SJCRH30 (cell line): ENCODE measurements at regions not wholly inside any gene's neighbourhood (a gene's known extent, or its start where the extent isn't known, plus 50 kb on each side); places are given as distances from the start of the nearest gene placed in this dataset.
"Not testable (repeated sequence)": the region's sequence is repeated elsewhere in the genome, so short reads cannot be mapped to it uniquely, and the experiment has no call there.

Source experiments
- DNase-seq, 2 experiments: peaks; one replicate each; pipeline ENCODE4 v3.0.0-alpha.2; 2015 to 2020
- H3K27ac ChIP-seq: fragments of 250-450 bp; sonication (Bioruptor Pico); 2 replicates; pipeline ENCODE4 v1.5.1; 2020; ENCODE audit warnings: mild to moderate bottlenecking, moderate library complexity
- H3K27me3 ChIP-seq: fragments of 250-450 bp; sonication (Bioruptor Pico); 2 replicates; pipeline ENCODE4 v1.5.1; 2020; ENCODE audit warnings: mild to moderate bottlenecking, moderate library complexity
- H3K36me3 ChIP-seq: fragments of 250-450 bp; sonication (Bioruptor Pico); 2 replicates; pipeline ENCODE4 v1.5.1; 2020; ENCODE audit warnings: mild to moderate bottlenecking, moderate library complexity
- H3K4me1 ChIP-seq: fragments of 250-450 bp; sonication (Bioruptor Pico); 2 replicates; pipeline ENCODE4 v1.5.1; 2020; ENCODE audit warnings: mild to moderate bottlenecking, moderate library complexity
- H3K4me3 ChIP-seq: fragments of 250-450 bp; sonication (Bioruptor Pico); 2 replicates; pipeline ENCODE4 v1.5.1; 2020; ENCODE audit warnings: mild to moderate bottlenecking, moderate library complexity
- H3K9me3 ChIP-seq: fragments of 250-450 bp; sonication (Bioruptor Pico); replicated peaks from 2 replicates; pipeline ENCODE4 v1.5.1; 2020; ENCODE audit warnings: mild to moderate bottlenecking, moderate library complexity

GRCh38 chr1:14280909-14281308, 317.6 kb upstream of the KAZN start:
- Histone ChIP-seq H3K27me3 (no peaks in the 10 kb centered on the region), H3K27ac (no peak overlapping the region), H3K4me3 (no peak overlapping the region), H3K36me3 (no peaks in the 10 kb centered on the region), H3K4me1 (no peaks in the 10 kb centered on the region), H3K9me3 (no peaks in the 10 kb centered on the region)
- DNase-seq: no peak

- no peaks in the 10 kb centered on the region for H3K9me3 ChIP-seq
- H3K27me3 ChIP-seq: no peaks in the 10 kb centered on the region
- H3K4me1 ChIP-seq: no peaks in the 10 kb centered on the region
- H3K36me3 ChIP-seq: no peaks in the 10 kb centered on the region
- H3K27ac ChIP-seq: no peak overlapping the region
- DNase-seq: no peak
- no peak overlapping the region for H3K4me3 ChIP-seq
Observed at GRCh38 chr1:14281412-14281811, 317.1 kb upstream of the KAZN start.

GRCh38 chr1:14282707-14283106, 315.8 kb upstream of the KAZN start:
- Histone ChIP-seq H3K9me3 (no peaks in the 10 kb centered on the region), H3K27me3 (no peaks in the 10 kb centered on the region), H3K4me1 (no peaks in the 10 kb centered on the region), H3K27ac (no peak overlapping the region), H3K4me3 (no peak overlapping the region), H3K36me3 (no peaks in the 10 kb centered on the region)
- DNase-seq: no peak

GRCh38 chr1:14285238-14285637, 313.2 kb upstream of the KAZN start:
- H3K27me3 ChIP-seq: no peaks in the 10 kb centered on the region
- no peaks in the 10 kb centered on the region for H3K36me3 ChIP-seq
- H3K27ac ChIP-seq: no peak overlapping the region
- no peak for DNase-seq
- H3K9me3 ChIP-seq: no peaks in the 10 kb centered on the region
- no peaks in the 10 kb centered on the region for H3K4me1 ChIP-seq
- no peak overlapping the region for H3K4me3 ChIP-seq

GRCh38 chr1:14291182-14291581, 307.3 kb upstream of the KAZN start:
- not testable (repeated sequence) for H3K27ac ChIP-seq, H3K4me1 ChIP-seq, H3K4me3 ChIP-seq, H3K9me3 ChIP-seq, H3K27me3 ChIP-seq, DNase-seq, H3K36me3 ChIP-seq

- DNase-seq: no peak
Observed at GRCh38 chr1:14292520-14292919, 306.0 kb upstream of the KAZN start.

GRCh38 chr1:14294006-14294405, 304.5 kb upstream of the KAZN start:
- Histone ChIP-seq H3K4me1 (peaks cover 9% of the 10 kb centered on the region), H3K27ac (no peak overlapping the region), H3K9me3 (no peaks in the 10 kb centered on the region), H3K27me3 (no peaks in the 10 kb centered on the region; the same call in 1 of the 2 replicates), H3K4me3 (no peak overlapping the region), H3K36me3 (no peaks in the 10 kb centered on the region)
- no peak for DNase-seq

More at GRCh38 chr1:14292520-14292919, 306.0 kb upstream of the KAZN start:
- no peak overlapping the region for H3K4me3 ChIP-seq
- no peaks in the 10 kb centered on the region for H3K9me3 ChIP-seq
- no peaks in the 10 kb centered on the region; the same call in 1 of the 2 replicates for H3K27me3 ChIP-seq
- peaks cover 9% of the 10 kb centered on the region for H3K4me1 ChIP-seq
- H3K27ac ChIP-seq: no peak overlapping the region
- H3K36me3 ChIP-seq: no peaks in the 10 kb centered on the region

GRCh38 chr1:14294860-14295536, 303.5 kb upstream of the KAZN start:
- Histone ChIP-seq H3K27me3 (no peaks in the 10 kb centered on the region; the same call in 1 of the 2 replicates), H3K36me3 (no peaks in the 10 kb centered on the region), H3K4me1 (peaks cover 9% of the 10 kb centered on the region), H3K9me3 (no peaks in the 10 kb centered on the region), H3K27ac (no peak overlapping the region), H3K4me3 (no peak overlapping the region)
- DNase-seq: no peak

- Histone ChIP-seq H3K27me3 (no peaks in the 10 kb centered on the region; the same call in 1 of the 2 replicates), H3K4me3 (no peak overlapping the region), H3K4me1 (peaks cover 9% of the 10 kb centered on the region), H3K9me3 (no peaks in the 10 kb centered on the region), H3K36me3 (no peaks in the 10 kb centered on the region), H3K27ac (peak overlapping the region; percentile 37; the same call in 1 of the 2 replicates)
- peak; percentile 16 to 22 for DNase-seq
Observed at GRCh38 chr1:14296795-14297194, 301.7 kb upstream of the KAZN start.

- Histone ChIP-seq H3K36me3 (no peaks in the 10 kb centered on the region), H3K4me3 (no peak overlapping the region), H3K27me3 (no peaks in the 10 kb centered on the region; the same call in 1 of the 2 replicates)
Observed at GRCh38 chr1:14297356-14297755, 301.1 kb upstream of the KAZN start.

GRCh38 chr1:14298806-14299205, 299.7 kb upstream of the KAZN start:
- H3K36me3 ChIP-seq: no peaks in the 10 kb centered on the region
- H3K4me3 ChIP-seq: no peak overlapping the region
- no peak overlapping the region for H3K27ac ChIP-seq
- no peaks in the 10 kb centered on the region for H3K9me3 ChIP-seq
- no peak for DNase-seq
- peaks cover 9% of the 10 kb centered on the region for H3K4me1 ChIP-seq
- H3K27me3 ChIP-seq: no peaks in the 10 kb centered on the region

More at GRCh38 chr1:14297356-14297755, 301.1 kb upstream of the KAZN start:
- H3K9me3 ChIP-seq: no peaks in the 10 kb centered on the region
- peak overlapping the region; percentile 37; the same call in 1 of the 2 replicates for H3K27ac ChIP-seq
- H3K4me1 ChIP-seq: peaks cover 9% of the 10 kb centered on the region
- peak in 1 of 2 experiments; percentile 14 for DNase-seq

GRCh38 chr1:14300991-14301703, 297.3 kb upstream of the KAZN start:
- H3K9me3 ChIP-seq: no peaks in the 10 kb centered on the region
- H3K4me3 ChIP-seq: no peak overlapping the region
- H3K36me3 ChIP-seq: no peaks in the 10 kb centered on the region
- no peak for DNase-seq
- H3K27ac ChIP-seq: no peak overlapping the region
- no peaks in the 10 kb centered on the region for H3K27me3 ChIP-seq
- peaks cover 9% of the 10 kb centered on the region for H3K4me1 ChIP-seq

- no peaks in the 10 kb centered on the region for H3K27me3 ChIP-seq
- H3K4me3 ChIP-seq: no peak overlapping the region
- no peaks in the 10 kb centered on the region for H3K36me3 ChIP-seq
- DNase-seq: no peak
- no peaks in the 10 kb centered on the region for H3K9me3 ChIP-seq
- no peak overlapping the region for H3K27ac ChIP-seq
- H3K4me1 ChIP-seq: peaks cover 8% of the 10 kb centered on the region
Observed at GRCh38 chr1:14301704-14302024, 296.8 kb upstream of the KAZN start.

- Histone ChIP-seq H3K27me3 (no peaks in the 10 kb centered on the region), H3K36me3 (no peaks in the 10 kb centered on the region), H3K27ac (no peak overlapping the region), H3K4me1 (peaks cover 4% of the 10 kb centered on the region; the same call in 1 of the 2 replicates), H3K9me3 (no peaks in the 10 kb centered on the region), H3K4me3 (no peak overlapping the region)
- no peak for DNase-seq
Observed at GRCh38 chr1:14302025-14302424, 296.5 kb upstream of the KAZN start.

- Histone ChIP-seq H3K9me3 (no peaks in the 10 kb centered on the region), H3K27me3 (no peaks in the 10 kb centered on the region), H3K27ac (no peak overlapping the region), H3K4me3 (no peak overlapping the region), H3K4me1 (no peaks in the 10 kb centered on the region), H3K36me3 (no peaks in the 10 kb centered on the region)
- DNase-seq: no peak
Observed at GRCh38 chr1:14303011-14303410, 295.5 kb upstream of the KAZN start.
